Testis (tissue), 2 donors: ENCODE measurements at regions not wholly inside any gene's neighbourhood (a gene's known extent, or its start where the extent isn't known, plus 50 kb on each side); places are given as distances from the start of the nearest gene placed in this dataset.

Experiments used
- POLR2A ChIP-seq: fragments of 450-650 bp; IDR thresholded peaks from one replicate; pipeline ENCODE4 v1.6.1; 2017; ENCODE audit warnings: antibody characterized with exemption, mild to moderate bottlenecking, moderate library complexity
- TF ChIP-seq, protein P1 (sequence below), 3 experiments: fragments of 450-650 bp in 2 of 3; fragments of 200-600 bp in 1 of 3; sonication (generic) in 1 of 3; IDR thresholded peaks; one replicate each; pipeline ENCODE4 v1.5.1; 2016 to 2019; ENCODE audit warnings: antibody characterized with exemption in 3 of 3, mild to moderate bottlenecking in 2 of 3, moderate library complexity in 1 of 3

DNA sequence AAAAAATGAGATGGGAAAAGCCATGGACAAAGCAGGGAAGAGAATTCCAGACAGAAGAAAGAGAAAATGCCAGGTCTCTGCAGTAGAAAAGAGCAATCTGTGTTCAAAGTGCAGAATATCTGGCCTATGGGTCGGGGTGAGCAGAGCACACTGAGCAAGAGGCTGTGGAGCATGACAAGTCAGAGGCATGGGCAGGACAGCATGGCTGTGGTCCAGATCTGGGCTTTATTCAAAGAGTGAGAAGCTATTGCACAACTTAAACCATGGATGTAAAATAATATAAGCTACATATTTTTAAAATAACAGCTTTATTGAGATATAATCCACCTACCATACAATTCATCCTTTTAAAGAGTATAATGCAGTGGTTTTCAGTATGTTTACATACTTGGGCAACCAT is 133.1 kb upstream of the SPDL1 start:
- TF ChIP-seq POLR2A: no peak
- TF ChIP-seq, protein P1, sequence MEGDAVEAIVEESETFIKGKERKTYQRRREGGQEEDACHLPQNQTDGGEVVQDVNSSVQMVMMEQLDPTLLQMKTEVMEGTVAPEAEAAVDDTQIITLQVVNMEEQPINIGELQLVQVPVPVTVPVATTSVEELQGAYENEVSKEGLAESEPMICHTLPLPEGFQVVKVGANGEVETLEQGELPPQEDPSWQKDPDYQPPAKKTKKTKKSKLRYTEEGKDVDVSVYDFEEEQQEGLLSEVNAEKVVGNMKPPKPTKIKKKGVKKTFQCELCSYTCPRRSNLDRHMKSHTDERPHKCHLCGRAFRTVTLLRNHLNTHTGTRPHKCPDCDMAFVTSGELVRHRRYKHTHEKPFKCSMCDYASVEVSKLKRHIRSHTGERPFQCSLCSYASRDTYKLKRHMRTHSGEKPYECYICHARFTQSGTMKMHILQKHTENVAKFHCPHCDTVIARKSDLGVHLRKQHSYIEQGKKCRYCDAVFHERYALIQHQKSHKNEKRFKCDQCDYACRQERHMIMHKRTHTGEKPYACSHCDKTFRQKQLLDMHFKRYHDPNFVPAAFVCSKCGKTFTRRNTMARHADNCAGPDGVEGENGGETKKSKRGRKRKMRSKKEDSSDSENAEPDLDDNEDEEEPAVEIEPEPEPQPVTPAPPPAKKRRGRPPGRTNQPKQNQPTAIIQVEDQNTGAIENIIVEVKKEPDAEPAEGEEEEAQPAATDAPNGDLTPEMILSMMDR (IDR thresholded peaks at IDR 0.05): no peak
